Cerebellar cortex (tissue), 1 donor: ENCODE measurements at regions not wholly inside any gene's neighbourhood (a gene's known extent, or its start where the extent isn't known, plus 50 kb on each side); places are given as distances from the start of the nearest gene placed in this dataset.

ENCODE experiments used
- DNase-seq: peaks from one replicate; pipeline ENCODE4 v3.0.0-alpha.2; 2015; ENCODE audit warnings: low spot score

DNA sequence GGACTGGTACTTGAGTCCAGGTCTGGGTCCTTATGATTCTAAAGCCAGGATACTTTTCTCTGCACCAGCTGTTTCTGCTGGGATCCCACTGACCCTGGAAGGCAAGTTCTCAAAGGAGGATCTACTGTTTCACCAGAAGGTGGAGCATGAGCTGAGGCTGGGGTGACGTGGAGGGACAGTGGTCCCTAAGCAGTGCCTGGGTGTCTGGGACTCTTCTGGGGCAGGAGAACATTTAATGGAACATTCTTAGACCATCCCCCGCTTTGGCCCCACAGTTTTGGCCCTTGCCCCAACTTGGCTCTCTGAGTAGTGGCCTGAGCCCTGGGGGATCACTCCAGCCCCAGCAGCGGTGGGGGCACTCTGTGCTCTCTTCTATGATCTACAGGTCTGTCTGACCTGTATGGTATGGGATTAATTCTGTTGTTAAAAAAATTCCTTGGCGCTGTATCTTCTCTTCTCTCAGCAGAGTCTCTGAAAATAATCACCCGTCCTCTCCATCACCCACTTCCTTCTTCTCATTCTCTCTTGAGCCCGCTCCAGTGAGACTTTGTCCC, 60.3 kb upstream of the CSF3R start:
- peak; percentile 23 for DNase-seq

DNA sequence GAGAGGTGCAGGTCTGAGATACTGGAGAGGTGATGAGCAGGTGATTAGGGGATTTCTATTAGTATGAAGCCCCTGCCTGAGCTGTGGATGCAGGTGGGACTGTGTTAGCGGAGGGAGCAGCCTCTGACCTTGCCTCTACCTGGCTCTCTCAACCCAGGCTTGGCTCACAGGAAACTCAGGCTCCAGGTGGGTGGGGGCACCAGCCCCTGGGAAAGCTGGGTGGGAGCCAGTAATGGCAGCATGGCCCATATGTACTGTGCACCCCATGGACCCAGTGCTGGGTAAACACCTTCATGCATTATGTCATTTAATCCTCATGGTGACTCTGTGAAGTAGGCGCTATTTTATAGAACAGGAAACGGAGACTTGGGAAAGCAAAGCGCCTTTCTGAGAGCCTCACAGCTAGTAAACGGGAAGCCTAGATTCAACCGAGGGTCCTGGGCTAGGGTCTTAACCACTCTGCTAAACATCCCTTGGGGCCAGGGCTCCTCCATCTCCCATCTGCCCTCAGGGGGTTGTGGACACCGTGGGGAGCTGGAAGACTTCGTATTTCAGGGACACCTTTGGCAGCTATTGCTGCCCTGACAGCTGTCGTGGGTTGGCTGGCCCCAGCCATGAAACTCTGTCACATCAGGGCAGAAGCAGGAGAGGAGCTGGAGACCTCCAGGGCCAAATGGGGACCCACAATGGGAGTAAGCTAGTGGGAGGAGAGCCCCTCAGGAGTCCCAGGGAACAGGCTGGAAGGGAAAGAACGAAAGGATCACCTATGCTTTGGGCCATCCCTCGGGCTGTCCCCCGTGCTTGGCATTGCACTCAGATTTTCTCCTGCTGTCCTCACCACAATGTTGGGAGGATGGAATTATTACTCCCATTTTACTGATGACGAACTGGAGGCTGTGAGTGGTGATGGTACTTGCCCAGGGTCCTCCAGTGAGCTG, 59.6 kb upstream of the CSF3R start:
- no peak for DNase-seq

- DNase-seq, result no peak
These were observed 57.3 kb upstream of the CSF3R start for GRCh38 chr1:36540056-36540455.

GRCh38 chr1:36539526-36539925, 56.8 kb upstream of the CSF3R start:
- no peak for DNase-seq

GRCh38 chr1:36537991-36538390, 55.3 kb upstream of the CSF3R start:
- no peak for DNase-seq

GRCh38 chr1:36537190-36537768, 54.6 kb upstream of the CSF3R start:
- DNase-seq, result no peak

GRCh38 chr1:36536727-36537126, 54.0 kb upstream of the CSF3R start:
- DNase-seq, result no peak

GRCh38 chr1:36534711-36535412, 52.1 kb upstream of the CSF3R start:
- no peak for DNase-seq

GRCh38 chr1:36533897-36534296, 51.2 kb upstream of the CSF3R start:
- DNase-seq, result no peak

GRCh38 chr1:36532810-36533401, 50.2 kb upstream of the CSF3R start:
- no peak for DNase-seq
